MM.1S (cell line): ENCODE measurements at regions not wholly inside any gene's neighbourhood (a gene's known extent, or its start where the extent isn't known, plus 50 kb on each side); places are given as distances from the start of the nearest gene placed in this dataset.
"Not testable (repeated sequence)": the region's sequence is repeated elsewhere in the genome, so short reads cannot be mapped to it uniquely, and the experiment has no call there.

Experiments used
- EZH2phosphoT487 ChIP-seq: fragments of 300-600 bp; sonication (generic); IDR thresholded peaks from 2 replicates; pipeline ENCODE4 v1.6.1; 2018; ENCODE audit warnings: antibody characterized with exemption, low read length
- TF ChIP-seq, protein P1 (sequence below): fragments of 300-600 bp; sonication (generic); IDR thresholded peaks from 2 replicates; pipeline ENCODE4 v1.5.1; 2016; ENCODE audit warnings: antibody characterized with exemption, low read length, mixed read lengths

DNA sequence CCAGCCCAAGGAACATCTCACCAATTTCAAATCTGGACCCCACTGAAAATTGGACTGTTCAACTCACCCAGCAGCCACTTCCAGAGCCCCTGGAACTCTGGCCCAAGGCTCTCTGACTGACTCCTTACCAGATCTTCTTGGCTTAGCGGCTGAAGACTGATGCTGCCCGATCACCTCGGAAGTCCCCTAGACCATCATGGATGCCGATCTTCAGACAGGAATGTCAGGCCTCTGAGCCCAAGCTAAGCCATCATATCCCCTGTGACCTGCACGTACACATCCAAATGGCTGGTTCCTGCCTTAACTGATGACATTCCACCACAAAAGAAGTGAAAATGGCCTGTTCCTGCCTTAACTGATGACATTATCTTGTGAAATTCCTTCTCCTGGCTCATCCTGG, 56.0 kb upstream of the RBM19 start:
- TF ChIP-seq, protein P1, sequence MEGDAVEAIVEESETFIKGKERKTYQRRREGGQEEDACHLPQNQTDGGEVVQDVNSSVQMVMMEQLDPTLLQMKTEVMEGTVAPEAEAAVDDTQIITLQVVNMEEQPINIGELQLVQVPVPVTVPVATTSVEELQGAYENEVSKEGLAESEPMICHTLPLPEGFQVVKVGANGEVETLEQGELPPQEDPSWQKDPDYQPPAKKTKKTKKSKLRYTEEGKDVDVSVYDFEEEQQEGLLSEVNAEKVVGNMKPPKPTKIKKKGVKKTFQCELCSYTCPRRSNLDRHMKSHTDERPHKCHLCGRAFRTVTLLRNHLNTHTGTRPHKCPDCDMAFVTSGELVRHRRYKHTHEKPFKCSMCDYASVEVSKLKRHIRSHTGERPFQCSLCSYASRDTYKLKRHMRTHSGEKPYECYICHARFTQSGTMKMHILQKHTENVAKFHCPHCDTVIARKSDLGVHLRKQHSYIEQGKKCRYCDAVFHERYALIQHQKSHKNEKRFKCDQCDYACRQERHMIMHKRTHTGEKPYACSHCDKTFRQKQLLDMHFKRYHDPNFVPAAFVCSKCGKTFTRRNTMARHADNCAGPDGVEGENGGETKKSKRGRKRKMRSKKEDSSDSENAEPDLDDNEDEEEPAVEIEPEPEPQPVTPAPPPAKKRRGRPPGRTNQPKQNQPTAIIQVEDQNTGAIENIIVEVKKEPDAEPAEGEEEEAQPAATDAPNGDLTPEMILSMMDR, result not testable (repeated sequence)
- TF ChIP-seq EZH2phosphoT487, result not testable (repeated sequence)
